H9 (cell line): ENCODE measurements at regions not wholly inside any gene's neighbourhood (a gene's known extent, or its start where the extent isn't known, plus 50 kb on each side); places are given as distances from the start of the nearest gene placed in this dataset.
"Not testable (repeated sequence)": the region's sequence is repeated elsewhere in the genome, so short reads cannot be mapped to it uniquely, and the experiment has no call there.

Experiments used
- DNase-seq: peaks from one replicate; pipeline ENCODE4 v3.0.0-alpha.2; 2017
- H2AFZ ChIP-seq: one replicate; pipeline ENCODE4 v1.6.1; 2013; ENCODE audit warnings: mild to moderate bottlenecking, low read length, control low read depth, moderate library complexity
- H2AK5ac ChIP-seq: 2 replicates; pipeline ENCODE4 v1.6.1; 2013; ENCODE audit warnings: low read length, control low read depth, mixed read lengths; ENCODE audit not compliant: insufficient read length
- H2BK120ac ChIP-seq: one replicate; pipeline ENCODE4 v1.6.1; 2013; ENCODE audit warnings: low read depth, mild to moderate bottlenecking, low read length, control low read depth, inconsistent platforms; ENCODE audit not compliant: poor library complexity, severe bottlenecking
- H2BK12ac ChIP-seq: 2 replicates; pipeline ENCODE4 v1.6.1; 2013; ENCODE audit warnings: low read length, control low read depth, mixed read lengths, low read depth; ENCODE audit not compliant: insufficient read length
- H2BK15ac ChIP-seq: 2 replicates; pipeline ENCODE4 v1.6.1; 2013; ENCODE audit warnings: low read depth, low read length, control low read depth
- H2BK20ac ChIP-seq: one replicate; pipeline ENCODE4 v1.6.1; 2013; ENCODE audit warnings: low read depth, mild to moderate bottlenecking, low read length, control low read depth, inconsistent platforms; ENCODE audit not compliant: poor library complexity, severe bottlenecking
- H2BK5ac ChIP-seq: 2 replicates; pipeline ENCODE4 v1.6.1; 2013; ENCODE audit warnings: low read length, control low read depth, mixed read lengths; ENCODE audit not compliant: insufficient read length
- H3K14ac ChIP-seq: 2 replicates; pipeline ENCODE4 v1.6.1; 2013; ENCODE audit warnings: low read length, control low read depth; ENCODE audit not compliant: insufficient read depth
- H3K18ac ChIP-seq: 2 replicates; pipeline ENCODE4 v1.6.1; 2013; ENCODE audit warnings: low read depth, mild to moderate bottlenecking, mixed read lengths, low read length, control low read depth; ENCODE audit not compliant: insufficient read length
- H3K23ac ChIP-seq: 2 replicates; pipeline ENCODE4 v1.6.1; 2013; ENCODE audit warnings: low read length, control low read depth, mixed read lengths, low read depth; ENCODE audit not compliant: insufficient read length
- H3K23me2 ChIP-seq: 2 replicates; pipeline ENCODE4 v1.6.1; 2013; ENCODE audit warnings: low read depth, mild to moderate bottlenecking, mixed read lengths, low read length, control low read depth; ENCODE audit not compliant: insufficient read length, poor library complexity, severe bottlenecking
- H3K27ac ChIP-seq: 2 replicates; pipeline ENCODE4 v1.5.1; 2013; ENCODE audit warnings: low read length, control low read depth, mixed read lengths, low read depth; ENCODE audit not compliant: insufficient read length
- H3K27me3 ChIP-seq: 2 replicates; pipeline ENCODE4 v1.6.1; 2013; ENCODE audit warnings: low read length, control low read depth, inconsistent platforms; ENCODE audit not compliant: insufficient read depth
- H3K4ac ChIP-seq: 2 replicates; pipeline ENCODE4 v1.6.1; 2013; ENCODE audit warnings: low read depth, mild to moderate bottlenecking, control low read depth, inconsistent platforms, low read length, moderate library complexity
- H3K4me1 ChIP-seq: 2 replicates; pipeline ENCODE4 v1.6.1; 2013; ENCODE audit warnings: low read length, control low read depth, inconsistent platforms; ENCODE audit not compliant: insufficient read depth
- H3K4me2 ChIP-seq: 2 replicates; pipeline ENCODE4 v1.6.1; 2013; ENCODE audit warnings: low read length, control low read depth, mixed read lengths; ENCODE audit not compliant: insufficient read length, insufficient read depth
- H3K56ac ChIP-seq: 2 replicates; pipeline ENCODE4 v1.6.1; 2013; ENCODE audit warnings: low read depth, mild to moderate bottlenecking, mixed read lengths, low read length, control low read depth; ENCODE audit not compliant: insufficient read length
- H3K79me1 ChIP-seq: 2 replicates; pipeline ENCODE4 v1.6.1; 2013; ENCODE audit warnings: low read depth, mild to moderate bottlenecking, moderate library complexity, low read length, control low read depth, inconsistent platforms; ENCODE audit not compliant: insufficient read depth, poor library complexity, severe bottlenecking
- H3K79me2 ChIP-seq: 2 replicates; pipeline ENCODE4 v1.6.1; 2013; ENCODE audit warnings: low read length, control low read depth, inconsistent platforms; ENCODE audit not compliant: insufficient read depth
- H3K9ac ChIP-seq: 2 replicates; pipeline ENCODE4 v1.6.1; 2013; ENCODE audit warnings: low read length, control low read depth, mixed read lengths; ENCODE audit not compliant: insufficient read length; ENCODE audit errors: extremely low read depth
- H3K9me3 ChIP-seq: one replicate; pipeline ENCODE4 v1.6.1; 2013; ENCODE audit warnings: low read depth, low read length, inconsistent platforms; ENCODE audit not compliant: control insufficient read depth
- H3T11ph ChIP-seq: one replicate; pipeline ENCODE4 v1.6.1; 2013; ENCODE audit warnings: mild to moderate bottlenecking, low read length, control low read depth, inconsistent platforms
- H4K20me1 ChIP-seq: one replicate; pipeline ENCODE4 v1.6.1; 2013; ENCODE audit not compliant: control insufficient read depth, insufficient read length, insufficient read depth
- H4K5ac ChIP-seq: 2 replicates; pipeline ENCODE4 v1.6.1; 2013; ENCODE audit warnings: low read depth, mild to moderate bottlenecking, mixed read lengths, low read length, control low read depth; ENCODE audit not compliant: insufficient read length
- H4K8ac ChIP-seq: replicated peaks from 2 replicates; pipeline ENCODE4 v1.6.1; 2013; ENCODE audit warnings: low read length, control low read depth, mixed read lengths, low read depth; ENCODE audit not compliant: insufficient read length
- H4K91ac ChIP-seq: 2 replicates; pipeline ENCODE4 v1.6.1; 2013; ENCODE audit warnings: low read depth, mild to moderate bottlenecking, moderate library complexity, mixed read lengths, low read length, control low read depth; ENCODE audit not compliant: insufficient read length
- H3K27ac Mint-ChIP-seq, 3 experiments: 2 replicates in 2 of 3; 3 replicates in 1 of 3; pipeline ENCODE4 v1.8.0; 2020 to 2021; ENCODE audit warnings: mixed read lengths in 3 of 3, mild to moderate bottlenecking in 1 of 3, moderate library complexity in 1 of 3
- H3K27me3 Mint-ChIP-seq: 2 replicates; pipeline ENCODE4 v1.8.0; 2021; ENCODE audit warnings: low read depth, mild to moderate bottlenecking, moderate library complexity, mixed read lengths
- H3K36me3 Mint-ChIP-seq, 3 experiments: 2 replicates in 2 of 3; 3 replicates in 1 of 3; pipeline ENCODE4 v1.8.0; 2020 to 2021; ENCODE audit warnings: low read depth in 3 of 3, mixed read lengths in 3 of 3; ENCODE audit not compliant: insufficient read depth in 1 of 3
- H3K4me1 Mint-ChIP-seq, 2 experiments: 2 replicates each; pipeline ENCODE4 v1.8.0; 2020; ENCODE audit warnings: mixed read lengths in 2 of 2
- H3K4me3 Mint-ChIP-seq, 2 experiments: 2 replicates in 1 of 2; 3 replicates in 1 of 2; pipeline ENCODE4 v1.8.0; 2020 to 2021; ENCODE audit warnings: mild to moderate bottlenecking in 2 of 2, mixed read lengths in 2 of 2, moderate library complexity in 1 of 2
- H3K9me3 Mint-ChIP-seq, 2 experiments: 2 replicates in 1 of 2; 3 replicates in 1 of 2; pipeline ENCODE4 v1.8.0; 2020; ENCODE audit warnings: mild to moderate bottlenecking in 2 of 2, mixed read lengths in 2 of 2, moderate library complexity in 1 of 2
- CTCF ChIP-seq: fragments of 200-600 bp; sonication (generic); conservative IDR thresholded peaks from 3 replicates; pipeline ENCODE4 v1.8.0; 2021; ENCODE audit warnings: antibody characterized with exemption, mild to moderate bottlenecking
- WGBS: extraction: QIAGEN DNeasy Blood & Tissue Kit; methylation state at CpG from one replicate; pipeline ENCODE4 v1.1.7; 2013; ENCODE audit warnings: missing lambda C conversion rate, low lambda C conversion rate, mixed read lengths; ENCODE audit not compliant: insufficient read length; ENCODE audit errors: extremely low coverage; 5-methylcytosine and 5-hydroxymethylcytosine counted together

GRCh38 chr6:115747719-115748118 lies 313.0 kb downstream of the FRK start:
- H4K91ac ChIP-seq, result no peak overlapping the region
- H3K27me3 ChIP-seq, result no peaks in the 10 kb centered on the region
- no peaks in the 10 kb centered on the region for H3K4me1 ChIP-seq
- no peaks in the 10 kb centered on the region for H3K79me1 ChIP-seq
- H2BK120ac ChIP-seq, result no peak overlapping the region
- no peak for TF ChIP-seq CTCF
- no peaks in the 10 kb centered on the region for H3K9me3 ChIP-seq
- H2BK20ac ChIP-seq, result no peak overlapping the region
- no peak overlapping the region for H3K27ac ChIP-seq
- H2BK12ac ChIP-seq, result no peak overlapping the region
- H3K9ac ChIP-seq, result no peak overlapping the region
- no peak overlapping the region for H3K14ac ChIP-seq
- H2BK5ac ChIP-seq, result no peak overlapping the region
- H3K36me3 Mint-ChIP-seq, result no peaks in the 10 kb centered on the region; a peak in 1 of 7 replicates
- no peak overlapping the region for H2AK5ac ChIP-seq
- no peak overlapping the region for H3K4me3 Mint-ChIP-seq
- no peak overlapping the region for H4K8ac ChIP-seq
- H3K4me2 ChIP-seq, result no peak overlapping the region
- no peak overlapping the region for H3K56ac ChIP-seq
- no peak overlapping the region for H3K27ac Mint-ChIP-seq
- H3T11ph ChIP-seq, result no peak overlapping the region
- no peaks in the 10 kb centered on the region for H3K23me2 ChIP-seq
- H3K79me2 ChIP-seq, result no peaks in the 10 kb centered on the region
- no peaks in the 10 kb centered on the region for H4K20me1 ChIP-seq
- WGBS, result no CpG with 5 or more reads among the region's 1 CpG
- H3K27me3 Mint-ChIP-seq, result no peaks in the 10 kb centered on the region
- H2BK15ac ChIP-seq, result no peak overlapping the region
- DNase-seq, result no peak
- H3K9me3 Mint-ChIP-seq, result peaks cover 3 to 8% of the 10 kb centered on the region in 2 experiments; a peak in 4 of 5 replicates
- no peak overlapping the region for H3K18ac ChIP-seq
- no peaks in the 10 kb centered on the region for H3K4me1 Mint-ChIP-seq
- H3K23ac ChIP-seq, result no peak overlapping the region
- no peak overlapping the region for H3K4ac ChIP-seq
- H2AFZ ChIP-seq, result no peak overlapping the region
- H4K5ac ChIP-seq, result no peak overlapping the region

- not testable (repeated sequence) for H4K20me1 ChIP-seq
Measured at GRCh38 chr6:115746583-115746982, 314.1 kb downstream of the FRK start.

More at GRCh38 chr6:115746583-115746982, 314.1 kb downstream of the FRK start:
- not testable (repeated sequence) for H3K23ac ChIP-seq, H3K9me3 ChIP-seq, H2AK5ac ChIP-seq, H3K4me3 Mint-ChIP-seq, H3K27ac Mint-ChIP-seq, H3K56ac ChIP-seq, H3K18ac ChIP-seq, H2AFZ ChIP-seq, H3K27me3 ChIP-seq, H3K9me3 Mint-ChIP-seq, H4K8ac ChIP-seq, H2BK12ac ChIP-seq, H3K4ac ChIP-seq, H3K27me3 Mint-ChIP-seq, H4K5ac ChIP-seq, H3K9ac ChIP-seq, H3K36me3 Mint-ChIP-seq, H3K23me2 ChIP-seq, H2BK20ac ChIP-seq, H3K14ac ChIP-seq, H3K4me2 ChIP-seq, H3K79me1 ChIP-seq, H2BK5ac ChIP-seq, H4K91ac ChIP-seq, H3K27ac ChIP-seq, H2BK120ac ChIP-seq, DNase-seq, H3T11ph ChIP-seq, H3K4me1 Mint-ChIP-seq, H2BK15ac ChIP-seq, H3K79me2 ChIP-seq, H3K4me1 ChIP-seq
- no CpG with 5 or more reads among the region's 3 CpGs for WGBS
